Fibroblast of lung (primary cell): ENCODE measurements at regions not wholly inside any gene's neighbourhood (a gene's known extent, or its start where the extent isn't known, plus 50 kb on each side); places are given as distances from the start of the nearest gene placed in this dataset.

Source experiments
- DNase-seq, 2 donors: peaks; one replicate each; pipeline versions ENCODE4 v3.0.0 to v3.0.0-alpha.2; 2010; ENCODE audit warnings: low read depth in 2 of 2
- H2AFZ ChIP-seq: 2 replicates; pipeline ENCODE4 v1.5.1; 2012; ENCODE audit warnings: low read length, control low read depth, inconsistent platforms
- H3K27ac ChIP-seq: 2 replicates; pipeline ENCODE4 v1.5.1; 2011; ENCODE audit warnings: low read length, control low read depth; ENCODE audit not compliant: insufficient read depth
- H3K27me3 ChIP-seq: 2 replicates; pipeline ENCODE4 v1.5.1; 2011; ENCODE audit warnings: mild to moderate bottlenecking, low read length; ENCODE audit not compliant: control insufficient read depth, insufficient read depth
- H3K36me3 ChIP-seq: 2 replicates; pipeline ENCODE4 v1.5.1; 2011; ENCODE audit warnings: low read length; ENCODE audit not compliant: control insufficient read depth, insufficient read depth
- H3K4me1 ChIP-seq: 2 replicates; pipeline ENCODE4 v1.5.1; 2011; ENCODE audit warnings: low read length; ENCODE audit not compliant: control insufficient read depth, insufficient read depth; ENCODE audit errors: extremely low read depth
- H3K4me2 ChIP-seq: 2 replicates; pipeline ENCODE4 v1.5.1; 2011; ENCODE audit warnings: low read length, control low read depth; ENCODE audit not compliant: insufficient read depth; ENCODE audit errors: extremely low read depth
- H3K4me3 ChIP-seq, 4 experiments: fragments of 200-600 bp in 1 of 4; sonication (generic) in 1 of 4; replicated peaks in 1 of 4; 2 replicates each; pipeline ENCODE4 v1.5.1; 2011 to 2016; ENCODE audit warnings: low read length in 4 of 4, low read depth in 3 of 4, mild to moderate bottlenecking in 3 of 4, control low read depth in 2 of 4, inconsistent platforms in 1 of 4, mixed read lengths in 1 of 4; ENCODE audit not compliant: insufficient read depth in 1 of 4; ENCODE audit errors: control extremely low read depth in 1 of 4
- H3K79me2 ChIP-seq: 2 replicates; pipeline ENCODE4 v1.5.1; 2012; ENCODE audit warnings: mild to moderate bottlenecking, low read length, inconsistent platforms; ENCODE audit not compliant: control insufficient read depth, insufficient read depth
- H3K9ac ChIP-seq: 2 replicates; pipeline ENCODE4 v1.5.1; 2011; ENCODE audit warnings: mild to moderate bottlenecking, low read length, control low read depth; ENCODE audit not compliant: insufficient read depth
- H3K9me3 ChIP-seq: 2 replicates; pipeline ENCODE4 v1.5.1; 2012; ENCODE audit warnings: low read depth, low read length; ENCODE audit not compliant: control insufficient read depth, insufficient read depth
- H4K20me1 ChIP-seq: 2 replicates; pipeline ENCODE4 v1.5.1; 2011; ENCODE audit warnings: low read length; ENCODE audit not compliant: control insufficient read depth, insufficient read depth; ENCODE audit errors: extremely low read depth
- EZH2 ChIP-seq: IDR thresholded peaks from 2 replicates; pipeline ENCODE4 v1.5.1; 2012; ENCODE audit warnings: low read length, control low read depth, mild to moderate bottlenecking; ENCODE audit errors: missing control alignments
- TF ChIP-seq, protein P1 (sequence below), 2 donors: IDR thresholded peaks in 1 of 2; conservative IDR thresholded peaks in 1 of 2; 1 replicate in 1 of 2; 2 replicates in 1 of 2; pipeline ENCODE4 v1.5.1; 2011 to 2012; ENCODE audit warnings: low read length in 2 of 2, control low read depth in 1 of 2, inconsistent platforms in 1 of 2, low read depth in 1 of 2, mild to moderate bottlenecking in 1 of 2

DNA sequence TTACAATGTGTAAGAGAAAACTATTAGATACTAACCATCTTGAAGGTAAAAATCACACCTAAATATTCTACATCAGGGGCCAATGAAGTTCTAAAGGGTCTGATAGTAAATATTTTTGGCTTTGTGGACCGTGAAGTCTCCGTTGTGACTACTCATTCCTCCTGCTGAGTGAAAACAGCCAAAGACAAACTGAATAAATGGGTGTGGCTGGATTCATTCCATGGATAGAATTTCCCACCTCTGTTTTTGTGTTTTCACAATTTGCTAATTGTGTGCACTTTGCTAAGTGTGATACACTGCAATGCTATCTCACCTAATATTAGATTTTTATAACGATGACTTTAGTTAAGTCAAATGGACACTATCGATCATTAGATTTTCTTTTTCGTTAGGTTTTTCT is 1474.0 kb downstream of the PLA2G4A start:
- H3K27me3 ChIP-seq: no peaks in the 10 kb centered on the region
- H3K4me2 ChIP-seq: no peak overlapping the region
- H3K4me3 ChIP-seq: no peak overlapping the region
- no peak for TF ChIP-seq EZH2
- TF ChIP-seq, protein P1, sequence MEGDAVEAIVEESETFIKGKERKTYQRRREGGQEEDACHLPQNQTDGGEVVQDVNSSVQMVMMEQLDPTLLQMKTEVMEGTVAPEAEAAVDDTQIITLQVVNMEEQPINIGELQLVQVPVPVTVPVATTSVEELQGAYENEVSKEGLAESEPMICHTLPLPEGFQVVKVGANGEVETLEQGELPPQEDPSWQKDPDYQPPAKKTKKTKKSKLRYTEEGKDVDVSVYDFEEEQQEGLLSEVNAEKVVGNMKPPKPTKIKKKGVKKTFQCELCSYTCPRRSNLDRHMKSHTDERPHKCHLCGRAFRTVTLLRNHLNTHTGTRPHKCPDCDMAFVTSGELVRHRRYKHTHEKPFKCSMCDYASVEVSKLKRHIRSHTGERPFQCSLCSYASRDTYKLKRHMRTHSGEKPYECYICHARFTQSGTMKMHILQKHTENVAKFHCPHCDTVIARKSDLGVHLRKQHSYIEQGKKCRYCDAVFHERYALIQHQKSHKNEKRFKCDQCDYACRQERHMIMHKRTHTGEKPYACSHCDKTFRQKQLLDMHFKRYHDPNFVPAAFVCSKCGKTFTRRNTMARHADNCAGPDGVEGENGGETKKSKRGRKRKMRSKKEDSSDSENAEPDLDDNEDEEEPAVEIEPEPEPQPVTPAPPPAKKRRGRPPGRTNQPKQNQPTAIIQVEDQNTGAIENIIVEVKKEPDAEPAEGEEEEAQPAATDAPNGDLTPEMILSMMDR (conservative IDR thresholded peaks at IDR 0.05 in 1 of 2, IDR thresholded peaks at IDR 0.05 in 1 of 2; ENCODE audit: low read depth in 1 of 2, low read length in 2 of 2): no peak
- H3K27ac ChIP-seq: no peak overlapping the region
- no peaks in the 10 kb centered on the region for H3K36me3 ChIP-seq
- H3K4me1 ChIP-seq: no peaks in the 10 kb centered on the region
- H4K20me1 ChIP-seq: no peaks in the 10 kb centered on the region
- H3K9ac ChIP-seq: no peak overlapping the region
- H3K79me2 ChIP-seq: no peaks in the 10 kb centered on the region
- no peaks in the 10 kb centered on the region for H3K9me3 ChIP-seq
- no peak overlapping the region for H2AFZ ChIP-seq
- DNase-seq: no peak

DNA sequence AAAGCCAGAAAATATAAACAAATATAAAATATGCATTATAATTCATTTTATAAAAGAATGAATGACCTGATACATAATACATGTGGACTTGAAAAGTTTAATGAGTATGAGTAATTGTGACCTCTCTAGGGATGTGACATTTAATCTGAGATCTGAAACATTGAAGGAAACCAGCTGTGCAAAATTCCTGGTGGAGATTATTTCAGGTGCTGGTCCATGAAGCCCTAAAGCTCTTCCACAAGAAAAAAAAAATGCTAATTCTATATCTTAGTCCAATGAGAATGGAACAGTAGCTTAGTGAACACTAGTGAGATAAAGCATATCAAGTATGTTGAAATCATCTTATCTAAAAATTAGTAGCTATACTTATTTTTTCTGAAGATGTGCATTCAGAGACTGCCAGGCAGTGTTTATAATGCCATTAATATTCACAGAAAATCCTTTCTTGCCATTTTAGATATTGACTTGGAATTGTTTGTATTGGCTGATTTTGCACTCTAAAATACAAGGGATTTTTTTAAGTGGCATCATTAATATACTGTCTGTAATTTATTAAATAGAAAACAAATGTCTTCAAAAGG is 1485.9 kb downstream of the PLA2G4A start:
- Histone ChIP-seq H3K9me3 (no peaks in the 10 kb centered on the region), H2AFZ (no peak overlapping the region), H3K9ac (no peak overlapping the region), H4K20me1 (no peaks in the 10 kb centered on the region), H3K4me3 (no peak overlapping the region), H3K27me3 (no peaks in the 10 kb centered on the region), H3K4me1 (no peaks in the 10 kb centered on the region), H3K4me2 (no peak overlapping the region), H3K27ac (no peak overlapping the region), H3K79me2 (no peaks in the 10 kb centered on the region), H3K36me3 (no peaks in the 10 kb centered on the region)
- DNase-seq: no peak
- no peak for TF ChIP-seq EZH2
- TF ChIP-seq, protein P1 (conservative IDR thresholded peaks at IDR 0.05 in 1 of 2, IDR thresholded peaks at IDR 0.05 in 1 of 2; ENCODE audit: low read depth in 1 of 2, low read length in 2 of 2): no peak

DNA sequence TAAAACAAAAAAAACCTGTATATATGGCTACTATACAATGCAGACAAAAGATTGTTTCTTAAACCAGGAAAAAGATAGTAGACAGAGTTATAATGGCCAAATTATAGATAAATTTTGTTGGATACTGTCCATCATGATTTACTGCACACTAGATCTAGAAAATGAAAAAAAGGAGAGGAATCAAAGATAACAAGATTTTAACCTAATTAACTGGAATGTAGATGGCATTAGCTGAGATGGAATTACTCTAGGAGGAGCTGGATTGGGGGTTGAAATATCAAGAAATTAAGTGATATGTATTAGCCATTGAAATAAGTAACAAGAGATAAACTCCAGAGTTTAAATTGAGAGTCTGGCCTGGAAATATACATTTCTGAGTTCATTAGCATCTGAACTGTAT is 1489.1 kb downstream of the PLA2G4A start:
- H3K36me3 ChIP-seq: no peaks in the 10 kb centered on the region
- no peaks in the 10 kb centered on the region for H3K27me3 ChIP-seq
- DNase-seq: no peak
- H3K9ac ChIP-seq: no peak overlapping the region
- no peaks in the 10 kb centered on the region for H3K4me1 ChIP-seq
- H3K27ac ChIP-seq: no peak overlapping the region
- H2AFZ ChIP-seq: no peak overlapping the region
- H4K20me1 ChIP-seq: no peaks in the 10 kb centered on the region
- TF ChIP-seq, protein P1 (conservative IDR thresholded peaks at IDR 0.05 in 1 of 2, IDR thresholded peaks at IDR 0.05 in 1 of 2; ENCODE audit: low read depth in 1 of 2, low read length in 2 of 2): no peak
- TF ChIP-seq EZH2: no peak
- no peak overlapping the region for H3K4me3 ChIP-seq
- H3K9me3 ChIP-seq: no peaks in the 10 kb centered on the region
- no peaks in the 10 kb centered on the region for H3K79me2 ChIP-seq
- H3K4me2 ChIP-seq: no peak overlapping the region
